HL-60 (cell line): ENCODE measurements at regions not wholly inside any gene's neighbourhood (a gene's known extent, or its start where the extent isn't known, plus 50 kb on each side); places are given as distances from the start of the nearest gene placed in this dataset.

ENCODE experiments used
- DNase-seq, 2 experiments: peaks; one replicate each; pipeline ENCODE4 v3.0.0-alpha.2; 2010 to 2020; ENCODE audit warnings: low read depth in 1 of 2, low spot score in 1 of 2
- H3K27ac ChIP-seq: fragments of 250-450 bp; sonication (Bioruptor Pico); replicated peaks from 2 replicates; pipeline ENCODE4 v1.5.1; 2020; ENCODE audit warnings: mild to moderate bottlenecking, moderate library complexity
- H3K27me3 ChIP-seq: fragments of 250-450 bp; sonication (Bioruptor Pico); 2 replicates; pipeline ENCODE4 v1.5.1; 2021; ENCODE audit warnings: mild to moderate bottlenecking, moderate library complexity; ENCODE audit not compliant: insufficient read depth, poor library complexity, severe bottlenecking
- H3K4me3 ChIP-seq: replicated peaks from 2 replicates; pipeline ENCODE4 v1.5.1; 2011; ENCODE audit warnings: mild to moderate bottlenecking, control low read depth, low read length; ENCODE audit not compliant: insufficient read depth
- CTCF ChIP-seq: IDR thresholded peaks from one replicate; pipeline ENCODE4 v1.5.1; 2011; ENCODE audit warnings: low read length, control low read depth, inconsistent platforms; ENCODE audit not compliant: insufficient read depth
- GABPA ChIP-seq: IDR thresholded peaks from 2 replicates; pipeline ENCODE4 v1.6.1; 2012; ENCODE audit warnings: low read depth
- POLR2AphosphoS5 ChIP-seq: IDR thresholded peaks from 2 replicates; pipeline ENCODE4 v1.6.1; 2012; ENCODE audit warnings: low read depth
- REST ChIP-seq: IDR thresholded peaks from 2 replicates; pipeline ENCODE4 v1.6.1; 2012; ENCODE audit warnings: low read depth; ENCODE audit not compliant: insufficient replicate concordance
- SPI1 ChIP-seq: IDR thresholded peaks from 2 replicates; pipeline ENCODE4 v1.6.1; 2012; ENCODE audit warnings: low read depth, mild to moderate bottlenecking, borderline replicate concordance

- no peaks in the 10 kb centered on the region for H3K27me3 ChIP-seq
- no peak for DNase-seq
- H3K4me3 ChIP-seq = no peak overlapping the region
- H3K27ac ChIP-seq = no peak overlapping the region
- TF ChIP-seq CTCF (no peak), GABPA (no peak), REST (no peak), SPI1 (no peak), POLR2AphosphoS5 (no peak)
Observed at GRCh38 chr3:144866476-144866875, 894.9 kb downstream of the DIPK2A start.

- DNase-seq = no peak
- Histone ChIP-seq H3K27me3 (no peaks in the 10 kb centered on the region), H3K27ac (no peak overlapping the region), H3K4me3 (no peak overlapping the region)
- TF ChIP-seq POLR2AphosphoS5 = no peak
- TF ChIP-seq SPI1 = no peak
- TF ChIP-seq REST = no peak
- no peak for TF ChIP-seq GABPA
- no peak for TF ChIP-seq CTCF
Observed at GRCh38 chr3:144868506-144868905, 896.9 kb downstream of the DIPK2A start.

- no peak for DNase-seq
- H3K4me3 ChIP-seq = no peak overlapping the region
- H3K27ac ChIP-seq = no peak overlapping the region
- no peaks in the 10 kb centered on the region for H3K27me3 ChIP-seq
- no peak for TF ChIP-seq REST
- no peak for TF ChIP-seq GABPA
- TF ChIP-seq SPI1 = no peak
- TF ChIP-seq POLR2AphosphoS5 = no peak
- no peak for TF ChIP-seq CTCF
Observed at GRCh38 chr3:144873066-144873465, 901.4 kb downstream of the DIPK2A start.
